ENCODE measurements at regions not wholly inside any gene's neighbourhood (a gene's known extent, or its start where the extent isn't known, plus 50 kb on each side); places are given as distances from the start of the nearest gene placed in this dataset.

DNA sequence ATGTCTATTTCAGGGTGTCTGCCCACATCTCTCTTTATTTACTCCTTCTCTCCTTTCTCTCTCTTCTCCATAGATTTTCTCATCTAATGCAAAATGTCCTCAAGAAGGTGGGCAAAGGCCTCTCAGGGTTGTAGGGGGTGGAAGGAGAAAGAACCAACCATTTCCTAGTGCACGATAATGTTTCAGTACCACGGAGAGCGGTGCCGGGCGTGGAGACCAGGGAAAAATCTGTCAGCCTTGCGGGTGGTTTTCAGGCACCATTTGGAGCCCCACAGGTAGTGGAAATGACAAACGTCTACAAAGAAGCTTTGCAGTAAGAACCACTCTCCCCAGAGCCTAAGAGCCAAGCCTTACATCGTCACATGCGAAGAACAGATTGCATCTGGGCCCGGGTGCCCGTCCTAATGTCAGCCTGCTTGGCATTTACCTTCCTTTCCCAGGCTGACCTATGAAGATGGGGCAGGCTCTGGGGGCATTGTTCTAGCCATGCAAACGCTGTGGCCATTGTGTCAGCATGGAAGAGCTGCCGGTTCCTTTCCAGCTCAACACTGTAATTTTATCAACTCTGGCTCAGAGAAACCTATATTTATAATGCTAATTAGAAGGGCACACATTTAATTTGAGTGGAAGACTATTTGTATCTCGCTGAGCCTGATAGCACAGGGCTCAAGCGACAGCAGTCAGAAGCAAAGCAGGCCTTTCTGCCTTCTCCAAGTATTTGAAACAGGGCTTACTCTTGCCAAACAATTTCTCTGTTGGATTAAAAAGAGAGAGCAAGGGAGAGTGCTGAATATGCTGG is 430.1 kb upstream of the WWC1 start:
- peak; percentile 8 for DNase-seq (ENCODE audit: low read depth)
- TF ChIP-seq, protein P1, sequence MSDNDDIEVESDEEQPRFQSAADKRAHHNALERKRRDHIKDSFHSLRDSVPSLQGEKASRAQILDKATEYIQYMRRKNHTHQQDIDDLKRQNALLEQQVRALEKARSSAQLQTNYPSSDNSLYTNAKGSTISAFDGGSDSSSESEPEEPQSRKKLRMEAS (IDR thresholded peaks at IDR 0.05; ENCODE audit: low read depth, low read length) = no peak
- TF ChIP-seq, protein P2, sequence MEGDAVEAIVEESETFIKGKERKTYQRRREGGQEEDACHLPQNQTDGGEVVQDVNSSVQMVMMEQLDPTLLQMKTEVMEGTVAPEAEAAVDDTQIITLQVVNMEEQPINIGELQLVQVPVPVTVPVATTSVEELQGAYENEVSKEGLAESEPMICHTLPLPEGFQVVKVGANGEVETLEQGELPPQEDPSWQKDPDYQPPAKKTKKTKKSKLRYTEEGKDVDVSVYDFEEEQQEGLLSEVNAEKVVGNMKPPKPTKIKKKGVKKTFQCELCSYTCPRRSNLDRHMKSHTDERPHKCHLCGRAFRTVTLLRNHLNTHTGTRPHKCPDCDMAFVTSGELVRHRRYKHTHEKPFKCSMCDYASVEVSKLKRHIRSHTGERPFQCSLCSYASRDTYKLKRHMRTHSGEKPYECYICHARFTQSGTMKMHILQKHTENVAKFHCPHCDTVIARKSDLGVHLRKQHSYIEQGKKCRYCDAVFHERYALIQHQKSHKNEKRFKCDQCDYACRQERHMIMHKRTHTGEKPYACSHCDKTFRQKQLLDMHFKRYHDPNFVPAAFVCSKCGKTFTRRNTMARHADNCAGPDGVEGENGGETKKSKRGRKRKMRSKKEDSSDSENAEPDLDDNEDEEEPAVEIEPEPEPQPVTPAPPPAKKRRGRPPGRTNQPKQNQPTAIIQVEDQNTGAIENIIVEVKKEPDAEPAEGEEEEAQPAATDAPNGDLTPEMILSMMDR (IDR thresholded peaks at IDR 0.05; ENCODE audit: low read depth, low read length) = no peak
- TF ChIP-seq POLR2A (IDR thresholded peaks at IDR 0.05; ENCODE audit: extremely low read depth, insufficient read length) (no peak), MYC (IDR thresholded peaks at IDR 0.05; ENCODE audit: low read depth, low read length) (no peak)
- no peak overlapping the region for H3K4me3 ChIP-seq (ENCODE audit: low read depth, low read length)

DNA sequence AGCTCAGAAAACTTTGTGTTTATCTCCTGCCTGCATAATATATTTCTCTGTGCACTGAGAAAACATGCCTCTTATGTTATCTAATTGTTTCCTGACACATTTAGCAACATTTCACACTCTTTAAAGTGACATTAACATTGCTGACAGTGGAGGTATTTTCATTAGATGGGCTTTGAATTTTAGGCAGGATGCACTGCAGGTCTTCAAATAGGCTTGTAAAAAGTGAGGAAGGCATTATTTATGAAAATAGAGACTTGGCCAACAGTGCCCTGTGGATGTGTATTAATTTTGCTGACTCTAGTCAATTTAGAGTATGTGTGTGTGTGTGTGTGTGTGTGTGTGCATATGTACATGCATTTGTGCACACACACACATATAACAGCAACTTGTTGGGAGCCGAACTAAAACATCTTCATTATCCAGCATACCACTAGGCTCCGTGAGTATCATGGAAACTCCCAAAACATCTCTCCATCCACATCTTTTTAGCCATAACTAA is 429.5 kb upstream of the WWC1 start:
- H3K4me3 ChIP-seq (ENCODE audit: low read depth, low read length) = no peak overlapping the region
- no peak for DNase-seq (ENCODE audit: low read depth)
- TF ChIP-seq, protein P1 (IDR thresholded peaks at IDR 0.05; ENCODE audit: low read depth, low read length) = no peak
- TF ChIP-seq POLR2A (IDR thresholded peaks at IDR 0.05; ENCODE audit: extremely low read depth, insufficient read length) (no peak), MYC (IDR thresholded peaks at IDR 0.05; ENCODE audit: low read depth, low read length) (no peak)
- TF ChIP-seq, protein P2 (IDR thresholded peaks at IDR 0.05; ENCODE audit: low read depth, low read length) = no peak

DNA sequence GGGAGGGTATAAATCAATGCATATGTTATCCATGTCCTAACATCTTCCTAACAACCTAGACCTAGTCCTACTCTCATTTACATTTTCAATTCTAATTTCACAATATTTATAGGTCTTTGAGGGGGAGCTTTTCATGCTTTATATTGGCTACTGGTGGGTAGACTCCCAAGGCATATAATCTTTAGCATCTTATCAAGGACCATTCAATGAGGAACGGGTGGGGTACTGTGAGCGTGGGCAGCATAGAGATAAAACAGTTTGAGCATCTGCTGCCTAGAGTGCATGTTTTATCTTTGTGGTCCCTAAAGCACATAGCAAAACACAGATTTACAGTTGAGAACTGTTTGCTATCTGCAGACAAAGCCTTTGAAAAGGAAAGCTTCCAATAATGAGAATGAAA is 427.6 kb upstream of the WWC1 start:
- TF ChIP-seq, protein P1 (IDR thresholded peaks at IDR 0.05; ENCODE audit: low read depth, low read length) = no peak
- TF ChIP-seq POLR2A (IDR thresholded peaks at IDR 0.05; ENCODE audit: extremely low read depth, insufficient read length) (no peak), MYC (IDR thresholded peaks at IDR 0.05; ENCODE audit: low read depth, low read length) (no peak)
- TF ChIP-seq, protein P2 (IDR thresholded peaks at IDR 0.05; ENCODE audit: low read depth, low read length) = no peak
- H3K4me3 ChIP-seq (ENCODE audit: low read depth, low read length) = no peak overlapping the region
- DNase-seq (ENCODE audit: low read depth) = no peak

DNA sequence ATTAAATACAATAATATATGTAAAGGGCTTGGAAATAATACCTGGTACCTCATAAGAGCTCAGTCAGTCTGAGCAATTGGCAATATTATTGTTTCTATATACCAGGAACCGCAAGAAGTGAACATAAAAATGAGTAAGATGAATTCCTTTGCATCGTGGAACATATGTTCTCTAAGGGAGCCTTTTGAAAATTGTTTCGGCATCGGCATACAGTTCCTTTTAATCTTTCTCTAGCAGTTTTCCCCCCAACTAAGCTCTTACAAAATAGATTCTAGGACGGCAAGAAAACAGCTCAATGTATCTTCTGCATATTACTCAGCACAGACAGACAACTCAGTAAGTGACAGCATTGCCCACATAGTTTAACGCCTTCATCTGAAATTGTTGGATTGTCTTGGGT is 426.6 kb upstream of the WWC1 start:
- H3K4me3 ChIP-seq (ENCODE audit: low read depth, low read length) = no peak overlapping the region
- TF ChIP-seq MYC (IDR thresholded peaks at IDR 0.05; ENCODE audit: low read depth, low read length) = no peak
- TF ChIP-seq, protein P1 (IDR thresholded peaks at IDR 0.05; ENCODE audit: low read depth, low read length) = no peak
- TF ChIP-seq, protein P2 (IDR thresholded peaks at IDR 0.05; ENCODE audit: low read depth, low read length) = no peak
- no peak for TF ChIP-seq POLR2A (IDR thresholded peaks at IDR 0.05; ENCODE audit: extremely low read depth, insufficient read length)
- DNase-seq (ENCODE audit: low read depth) = no peak

DNA sequence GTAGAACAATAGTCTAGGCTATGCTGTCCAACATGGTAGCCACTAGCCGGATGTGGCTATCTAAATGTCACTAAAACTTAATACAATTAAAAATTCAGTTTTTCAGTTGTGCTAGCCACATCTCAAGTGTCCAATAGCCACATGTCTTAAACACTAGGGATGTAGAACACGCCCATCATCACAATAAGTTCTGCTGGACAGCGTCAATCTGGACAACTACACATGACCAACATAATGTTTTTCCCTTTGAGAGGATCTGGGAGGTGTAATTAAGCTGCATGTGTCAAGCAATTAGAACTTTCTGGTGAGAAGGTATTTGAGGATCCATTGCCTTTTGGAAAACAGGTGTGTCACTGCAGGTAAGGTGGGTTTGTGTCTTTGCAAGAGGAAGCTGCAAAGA is 424.6 kb upstream of the WWC1 start:
- H3K4me3 ChIP-seq (ENCODE audit: low read depth, low read length) = no peak overlapping the region
- TF ChIP-seq, protein P1 (IDR thresholded peaks at IDR 0.05; ENCODE audit: low read depth, low read length) = no peak
- TF ChIP-seq MYC (IDR thresholded peaks at IDR 0.05; ENCODE audit: low read depth, low read length) = no peak
- TF ChIP-seq, protein P2 (IDR thresholded peaks at IDR 0.05; ENCODE audit: low read depth, low read length) = no peak
- no peak for DNase-seq (ENCODE audit: low read depth)

Measured in NB4 (cell line).